C4-2B (cell line): ENCODE measurements at regions not wholly inside any gene's neighbourhood (a gene's known extent, or its start where the extent isn't known, plus 50 kb on each side); places are given as distances from the start of the nearest gene placed in this dataset.

Source experiments
- ZFX ChIP-seq: fragments of 450-650 bp; IDR thresholded peaks from 2 replicates; pipeline ENCODE4 v1.6.1; 2017
- TF ChIP-seq, protein P1 (sequence below): fragments of 450-650 bp; conservative IDR thresholded peaks from 2 replicates; pipeline ENCODE4 v1.5.1; 2017; ENCODE audit warnings: mild to moderate bottlenecking

DNA sequence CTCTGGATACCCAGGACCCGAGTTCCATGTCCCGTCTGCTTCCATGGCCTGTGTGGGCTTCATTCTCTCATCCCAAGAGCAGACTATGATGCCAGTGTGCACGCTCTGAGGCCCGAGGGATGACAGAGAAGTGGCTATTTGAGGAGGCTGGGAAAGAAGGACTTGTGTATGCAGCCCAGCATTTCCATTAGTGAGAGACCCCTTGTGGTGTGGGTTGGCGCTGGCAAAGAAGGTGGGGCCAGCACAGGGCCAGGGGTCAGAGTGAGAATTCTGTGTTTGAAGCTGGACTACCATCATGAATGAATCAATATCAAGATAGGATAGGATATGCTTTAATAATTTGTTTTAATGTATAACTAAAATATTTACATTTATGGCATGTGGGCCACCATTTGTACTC is 200.8 kb downstream of the HIPK3 start:
- TF ChIP-seq, protein P1, sequence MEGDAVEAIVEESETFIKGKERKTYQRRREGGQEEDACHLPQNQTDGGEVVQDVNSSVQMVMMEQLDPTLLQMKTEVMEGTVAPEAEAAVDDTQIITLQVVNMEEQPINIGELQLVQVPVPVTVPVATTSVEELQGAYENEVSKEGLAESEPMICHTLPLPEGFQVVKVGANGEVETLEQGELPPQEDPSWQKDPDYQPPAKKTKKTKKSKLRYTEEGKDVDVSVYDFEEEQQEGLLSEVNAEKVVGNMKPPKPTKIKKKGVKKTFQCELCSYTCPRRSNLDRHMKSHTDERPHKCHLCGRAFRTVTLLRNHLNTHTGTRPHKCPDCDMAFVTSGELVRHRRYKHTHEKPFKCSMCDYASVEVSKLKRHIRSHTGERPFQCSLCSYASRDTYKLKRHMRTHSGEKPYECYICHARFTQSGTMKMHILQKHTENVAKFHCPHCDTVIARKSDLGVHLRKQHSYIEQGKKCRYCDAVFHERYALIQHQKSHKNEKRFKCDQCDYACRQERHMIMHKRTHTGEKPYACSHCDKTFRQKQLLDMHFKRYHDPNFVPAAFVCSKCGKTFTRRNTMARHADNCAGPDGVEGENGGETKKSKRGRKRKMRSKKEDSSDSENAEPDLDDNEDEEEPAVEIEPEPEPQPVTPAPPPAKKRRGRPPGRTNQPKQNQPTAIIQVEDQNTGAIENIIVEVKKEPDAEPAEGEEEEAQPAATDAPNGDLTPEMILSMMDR, result no peak
- TF ChIP-seq ZFX, result no peak
